Esophagus squamous epithelium (tissue), 4 donors: ENCODE measurements at regions not wholly inside any gene's neighbourhood (a gene's known extent, or its start where the extent isn't known, plus 50 kb on each side); places are given as distances from the start of the nearest gene placed in this dataset.

Experiments used
- POLR2A ChIP-seq, 4 donors: fragments of 450-650 bp; IDR thresholded peaks; one replicate each; pipeline ENCODE4 v1.6.1; 2017; ENCODE audit warnings: antibody characterized with exemption in 4 of 4, mild to moderate bottlenecking in 4 of 4, moderate library complexity in 3 of 4
- TF ChIP-seq, protein P1 (sequence below), 6 experiments: fragments of 450-650 bp in 4 of 6; fragments of 200-600 bp in 2 of 6; sonication (generic) in 2 of 6; IDR thresholded peaks; one replicate each; pipeline ENCODE4 v1.5.1; 2016 to 2019; ENCODE audit warnings: antibody characterized with exemption in 6 of 6, mild to moderate bottlenecking in 4 of 6, moderate library complexity in 4 of 6

DNA sequence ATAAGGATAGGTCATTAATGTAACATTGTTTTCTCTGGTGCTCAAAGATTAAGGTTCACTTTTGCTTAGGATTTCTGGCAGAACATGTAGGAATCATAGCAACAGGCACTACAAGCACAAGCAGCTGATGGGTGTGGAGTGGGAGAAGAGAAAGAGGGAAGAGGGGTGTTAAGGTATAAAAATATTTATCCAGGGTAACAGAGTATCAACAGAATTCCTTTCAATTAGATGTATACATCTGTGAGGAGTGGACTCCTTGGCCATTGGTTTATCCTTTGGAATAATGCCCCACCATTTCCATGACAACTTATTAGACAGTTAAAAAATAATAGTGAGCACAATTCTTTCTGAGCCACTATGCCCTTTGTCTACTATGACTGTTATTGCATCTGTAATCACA lies 388.3 kb upstream of the DDHD1 start:
- TF ChIP-seq, protein P1, sequence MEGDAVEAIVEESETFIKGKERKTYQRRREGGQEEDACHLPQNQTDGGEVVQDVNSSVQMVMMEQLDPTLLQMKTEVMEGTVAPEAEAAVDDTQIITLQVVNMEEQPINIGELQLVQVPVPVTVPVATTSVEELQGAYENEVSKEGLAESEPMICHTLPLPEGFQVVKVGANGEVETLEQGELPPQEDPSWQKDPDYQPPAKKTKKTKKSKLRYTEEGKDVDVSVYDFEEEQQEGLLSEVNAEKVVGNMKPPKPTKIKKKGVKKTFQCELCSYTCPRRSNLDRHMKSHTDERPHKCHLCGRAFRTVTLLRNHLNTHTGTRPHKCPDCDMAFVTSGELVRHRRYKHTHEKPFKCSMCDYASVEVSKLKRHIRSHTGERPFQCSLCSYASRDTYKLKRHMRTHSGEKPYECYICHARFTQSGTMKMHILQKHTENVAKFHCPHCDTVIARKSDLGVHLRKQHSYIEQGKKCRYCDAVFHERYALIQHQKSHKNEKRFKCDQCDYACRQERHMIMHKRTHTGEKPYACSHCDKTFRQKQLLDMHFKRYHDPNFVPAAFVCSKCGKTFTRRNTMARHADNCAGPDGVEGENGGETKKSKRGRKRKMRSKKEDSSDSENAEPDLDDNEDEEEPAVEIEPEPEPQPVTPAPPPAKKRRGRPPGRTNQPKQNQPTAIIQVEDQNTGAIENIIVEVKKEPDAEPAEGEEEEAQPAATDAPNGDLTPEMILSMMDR (IDR thresholded peaks at IDR 0.05) = no peak
- no peak for TF ChIP-seq POLR2A (IDR thresholded peaks at IDR 0.05)
